HG03432 (cell line): ENCODE measurements at regions not wholly inside any gene's neighbourhood (a gene's known extent, or its start where the extent isn't known, plus 50 kb on each side); places are given as distances from the start of the nearest gene placed in this dataset.

Source experiments
- ATAC-seq: cut with Tn5 transposase; IDR thresholded peaks from one replicate; pipeline ENCODE4 v1.9.1; 2021; ENCODE audit warnings: mild to moderate bottlenecking, moderate library complexity; ENCODE audit not compliant: unreplicated experiment

GRCh38 chr18:78511666-78512601 lies 467.7 kb upstream of the SALL3 start:
- no peak for ATAC-seq

GRCh38 chr18:78514910-78515670 lies 464.5 kb upstream of the SALL3 start:
- ATAC-seq = no peak

- ATAC-seq = no peak
These were observed 462.3 kb upstream of the SALL3 start for GRCh38 chr18:78517328-78517727.

GRCh38 chr18:78517973-78518372 lies 461.6 kb upstream of the SALL3 start:
- no peak for ATAC-seq

- no peak for ATAC-seq
These were observed 460.8 kb upstream of the SALL3 start for GRCh38 chr18:78518805-78519204.

GRCh38 chr18:78519394-78520062 lies 460.1 kb upstream of the SALL3 start:
- no peak for ATAC-seq

GRCh38 chr18:78521136-78521535 lies 458.5 kb upstream of the SALL3 start:
- no peak for ATAC-seq

- ATAC-seq = no peak
These were observed 457.9 kb upstream of the SALL3 start for GRCh38 chr18:78521744-78522143.

GRCh38 chr18:78522507-78522906 lies 457.1 kb upstream of the SALL3 start:
- no peak for ATAC-seq

GRCh38 chr18:78523850-78524249 lies 455.8 kb upstream of the SALL3 start:
- no peak for ATAC-seq

- ATAC-seq = no peak
These were observed 454.1 kb upstream of the SALL3 start for GRCh38 chr18:78525366-78526111.

- no peak for ATAC-seq
These were observed 453.3 kb upstream of the SALL3 start for GRCh38 chr18:78526275-78526674.

- ATAC-seq = no peak
These were observed 452.5 kb upstream of the SALL3 start for GRCh38 chr18:78526923-78527711.

- ATAC-seq = no peak
These were observed 451.6 kb upstream of the SALL3 start for GRCh38 chr18:78527984-78528383.

GRCh38 chr18:78528411-78529258 lies 451.0 kb upstream of the SALL3 start:
- ATAC-seq = no peak

GRCh38 chr18:78531637-78532036 lies 448.0 kb upstream of the SALL3 start:
- no peak for ATAC-seq

- no peak for ATAC-seq
These were observed 440.8 kb upstream of the SALL3 start for GRCh38 chr18:78538669-78539440.
